Stimulated activated CD8-positive, alpha-beta memory T cell treated with anti-CD3 and anti-CD28 coated beads, Interleukin-12 subunit alpha, Interleukin-12 subunit beta, amount 100 ng/mL, for 1 hour (primary cell): ENCODE measurements at regions not wholly inside any gene's neighbourhood (a gene's known extent, or its start where the extent isn't known, plus 50 kb on each side); places are given as distances from the start of the nearest gene placed in this dataset.
"Not testable (repeated sequence)": the region's sequence is repeated elsewhere in the genome, so short reads cannot be mapped to it uniquely, and the experiment has no call there.

Experiments used
- DNase-seq: peaks from one replicate; pipeline ENCODE4 v3.0.0-alpha.2; 2020; ENCODE audit warnings: low read depth

GRCh38 chr10:94088926-94089381 lies 95.2 kb downstream of the PLCE1 start:
- DNase-seq = no peak

GRCh38 chr10:94091649-94092048 lies 97.9 kb downstream of the PLCE1 start:
- DNase-seq = no peak

- no peak for DNase-seq
Observed at GRCh38 chr10:94092848-94093247, 99.1 kb downstream of the PLCE1 start.

- DNase-seq = no peak
Observed at GRCh38 chr10:94093286-94093905, 99.7 kb downstream of the PLCE1 start.

GRCh38 chr10:94094540-94094939 lies 100.8 kb downstream of the PLCE1 start:
- no peak for DNase-seq

GRCh38 chr10:94097656-94098055 lies 103.9 kb downstream of the PLCE1 start:
- no peak for DNase-seq

- no peak for DNase-seq
Observed at GRCh38 chr10:94098896-94099295, 105.2 kb downstream of the PLCE1 start.

- no peak for DNase-seq
Observed at GRCh38 chr10:94101894-94102293, 108.2 kb downstream of the PLCE1 start.

GRCh38 chr10:94102436-94102835 lies 108.7 kb downstream of the PLCE1 start:
- no peak for DNase-seq

- no peak for DNase-seq
Observed at GRCh38 chr10:94103192-94103591, 109.5 kb downstream of the PLCE1 start.

GRCh38 chr10:94103801-94104221 lies 110.1 kb downstream of the PLCE1 start:
- no peak for DNase-seq

GRCh38 chr10:94104316-94105000 lies 110.7 kb downstream of the PLCE1 start:
- no peak for DNase-seq

- no peak for DNase-seq
Observed at GRCh38 chr10:94105226-94105625, 111.5 kb downstream of the PLCE1 start.

GRCh38 chr10:94107191-94107590 lies 113.5 kb downstream of the PLCE1 start:
- no peak for DNase-seq

GRCh38 chr10:94108200-94108599 lies 114.5 kb downstream of the PLCE1 start:
- no peak for DNase-seq

GRCh38 chr10:94111367-94111766 lies 117.6 kb downstream of the PLCE1 start:
- no peak for DNase-seq

GRCh38 chr10:94112321-94112720 lies 118.6 kb downstream of the PLCE1 start:
- no peak for DNase-seq

- no peak for DNase-seq
Observed at GRCh38 chr10:94115725-94116124, 122.0 kb downstream of the PLCE1 start.

GRCh38 chr10:94116848-94117247 lies 123.1 kb downstream of the PLCE1 start:
- no peak for DNase-seq

GRCh38 chr10:94122211-94122610 lies 128.5 kb downstream of the PLCE1 start:
- DNase-seq = no peak

- no peak for DNase-seq
Observed at GRCh38 chr10:94123258-94123995, 129.7 kb downstream of the PLCE1 start.

GRCh38 chr10:94124147-94124546 lies 130.4 kb downstream of the PLCE1 start:
- not testable (repeated sequence) for DNase-seq

- DNase-seq = not testable (repeated sequence)
Observed at GRCh38 chr10:94125268-94125667, 131.5 kb downstream of the PLCE1 start.
